Activated B cell treated with CpG ODN at 0.5 μM for 24 hours (primary cell): ENCODE measurements at regions not wholly inside any gene's neighbourhood (a gene's known extent, or its start where the extent isn't known, plus 50 kb on each side); places are given as distances from the start of the nearest gene placed in this dataset.
"Not testable (repeated sequence)": the region's sequence is repeated elsewhere in the genome, so short reads cannot be mapped to it uniquely, and the experiment has no call there.

Experiments
- ATAC-seq: fragments of 200-7000 bp; cut with Tn5 transposase; one replicate; pipeline ENCODE4 v1.10.0; 2021; ENCODE audit warnings: low read depth, mild to moderate bottlenecking, moderate library complexity
- CTCF ChIA-PET: fragments of 350-600 bp; sonication (Branson Sonifier 250); formaldehyde crosslinking; loops from one replicate; lab custom pipeline; 2021; ENCODE audit warnings: antibody characterized with exemption; lab: Charles Lee
- POLR2A ChIA-PET: fragments of 350-600 bp; sonication (Branson Sonifier 250); formaldehyde crosslinking; loops from one replicate; lab custom pipeline; 2021; ENCODE audit warnings: antibody characterized with exemption; lab: Charles Lee
- DNase-seq: peaks from one replicate; pipeline ENCODE4 v3.0.0; 2022
- H3K27ac Mint-ChIP-seq: one replicate; pipeline ENCODE4 v1.8.0; 2020; ENCODE audit warnings: mixed read lengths
- H3K27me3 Mint-ChIP-seq: one replicate; pipeline ENCODE4 v1.8.0; 2021; ENCODE audit warnings: mixed read lengths
- H3K36me3 Mint-ChIP-seq: one replicate; pipeline ENCODE4 v1.8.0; 2021; ENCODE audit warnings: low read depth, mixed read lengths
- H3K4me1 Mint-ChIP-seq: one replicate; pipeline ENCODE4 v1.8.0; 2021; ENCODE audit warnings: mixed read lengths
- H3K4me3 Mint-ChIP-seq: one replicate; pipeline ENCODE4 v1.8.0; 2020; ENCODE audit warnings: mild to moderate bottlenecking, mixed read lengths
- H3K9me3 Mint-ChIP-seq: one replicate; pipeline ENCODE4 v1.8.0; 2020; ENCODE audit warnings: mixed read lengths
- intact Hi-C: fragments of 100-400 bp; cut with micrococcal nuclease; formaldehyde crosslinking; loops from one replicate; pipeline ENCODE4 v1.15.1; 2024
- TF ChIP-seq, protein P1 (sequence below): fragments of 200-600 bp; IDR thresholded peaks from one replicate; pipeline ENCODE4 v1.8.0; 2022; ENCODE audit warnings: antibody characterized with exemption, mild to moderate bottlenecking

DNA sequence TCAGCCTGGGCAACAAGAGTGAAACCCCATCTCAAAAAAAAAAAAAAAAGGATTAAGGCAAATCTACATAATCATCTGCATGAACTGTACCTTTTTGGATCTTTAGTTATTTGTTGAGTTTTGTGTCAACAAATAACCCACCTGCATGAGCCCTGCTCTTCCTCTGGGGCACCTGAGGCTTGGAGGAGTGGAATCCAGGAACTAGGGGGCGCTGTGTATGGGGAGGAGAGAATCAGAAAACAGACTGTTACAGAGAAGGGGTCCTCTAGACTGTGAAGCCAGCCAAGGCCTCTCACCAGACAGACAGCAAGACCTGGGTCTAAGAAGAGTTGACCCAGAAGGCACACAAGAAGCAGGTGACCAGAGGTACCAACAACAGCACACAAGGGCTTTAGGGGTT lies 682.8 kb upstream of the NRP1 start:
- Mint-ChIP-seq H3K36me3 (no peaks in the 10 kb centered on the region), H3K4me1 (no peaks in the 10 kb centered on the region), H3K4me3 (no peak overlapping the region), H3K27ac (no peak overlapping the region), H3K27me3 (no peaks in the 10 kb centered on the region), H3K9me3 (peaks cover 6% of the 10 kb centered on the region)
- DNase-seq (no peak), ATAC-seq (no peak)
- ChIA-PET POLR2A (no interaction called here), CTCF (no interaction called here)
- TF ChIP-seq, protein P1, sequence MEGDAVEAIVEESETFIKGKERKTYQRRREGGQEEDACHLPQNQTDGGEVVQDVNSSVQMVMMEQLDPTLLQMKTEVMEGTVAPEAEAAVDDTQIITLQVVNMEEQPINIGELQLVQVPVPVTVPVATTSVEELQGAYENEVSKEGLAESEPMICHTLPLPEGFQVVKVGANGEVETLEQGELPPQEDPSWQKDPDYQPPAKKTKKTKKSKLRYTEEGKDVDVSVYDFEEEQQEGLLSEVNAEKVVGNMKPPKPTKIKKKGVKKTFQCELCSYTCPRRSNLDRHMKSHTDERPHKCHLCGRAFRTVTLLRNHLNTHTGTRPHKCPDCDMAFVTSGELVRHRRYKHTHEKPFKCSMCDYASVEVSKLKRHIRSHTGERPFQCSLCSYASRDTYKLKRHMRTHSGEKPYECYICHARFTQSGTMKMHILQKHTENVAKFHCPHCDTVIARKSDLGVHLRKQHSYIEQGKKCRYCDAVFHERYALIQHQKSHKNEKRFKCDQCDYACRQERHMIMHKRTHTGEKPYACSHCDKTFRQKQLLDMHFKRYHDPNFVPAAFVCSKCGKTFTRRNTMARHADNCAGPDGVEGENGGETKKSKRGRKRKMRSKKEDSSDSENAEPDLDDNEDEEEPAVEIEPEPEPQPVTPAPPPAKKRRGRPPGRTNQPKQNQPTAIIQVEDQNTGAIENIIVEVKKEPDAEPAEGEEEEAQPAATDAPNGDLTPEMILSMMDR: no peak
- intact Hi-C loops: no loop called here

DNA sequence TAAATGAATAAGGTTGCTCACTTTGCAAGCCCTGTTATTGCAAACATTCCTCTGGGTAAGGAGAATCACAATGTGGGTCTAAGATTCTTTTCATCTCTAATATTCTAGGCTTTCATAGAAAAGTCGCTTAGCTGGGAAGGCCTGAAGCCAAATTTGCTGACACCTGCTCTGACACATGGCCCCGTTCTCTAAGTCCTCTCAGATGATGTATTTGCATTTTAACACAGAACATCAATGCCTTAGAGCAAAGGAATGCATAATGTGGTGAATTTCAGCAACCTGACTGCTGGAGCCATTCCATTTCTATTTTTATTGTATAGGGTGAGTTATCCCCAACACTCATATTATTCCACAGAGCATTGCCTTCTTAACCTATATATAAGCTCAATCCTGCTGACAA lies 682.1 kb upstream of the NRP1 start:
- H3K27ac Mint-ChIP-seq: no peak overlapping the region
- peaks cover 6% of the 10 kb centered on the region for H3K9me3 Mint-ChIP-seq
- CTCF ChIA-PET: no interaction called here
- intact Hi-C loops: no loop called here
- H3K4me3 Mint-ChIP-seq: no peak overlapping the region
- H3K4me1 Mint-ChIP-seq: no peaks in the 10 kb centered on the region
- DNase-seq: no peak
- H3K27me3 Mint-ChIP-seq: no peaks in the 10 kb centered on the region
- no peaks in the 10 kb centered on the region for H3K36me3 Mint-ChIP-seq
- no peak for ATAC-seq
- TF ChIP-seq, protein P1: no peak
- POLR2A ChIA-PET: no interaction called here

DNA sequence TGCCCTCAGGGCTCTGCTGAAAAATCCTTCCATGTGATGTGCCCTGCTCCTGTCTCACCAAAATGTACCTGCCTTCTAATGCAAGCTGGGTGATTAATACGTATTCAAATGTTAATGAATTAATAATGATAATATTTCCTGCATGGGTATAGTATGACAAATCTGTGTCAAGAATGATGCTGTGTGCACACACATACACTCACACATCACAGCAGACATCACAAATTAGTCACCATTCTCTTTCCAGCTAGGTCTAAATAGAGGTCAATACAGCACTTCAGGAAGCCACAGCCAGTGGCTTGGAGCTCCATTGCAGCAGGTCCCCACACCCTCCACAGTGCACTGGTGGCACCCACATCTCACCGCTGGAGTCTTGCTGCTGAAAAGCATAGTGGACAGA lies 681.2 kb upstream of the NRP1 start:
- no peak overlapping the region for H3K4me3 Mint-ChIP-seq
- CTCF ChIA-PET: no interaction called here

DNA sequence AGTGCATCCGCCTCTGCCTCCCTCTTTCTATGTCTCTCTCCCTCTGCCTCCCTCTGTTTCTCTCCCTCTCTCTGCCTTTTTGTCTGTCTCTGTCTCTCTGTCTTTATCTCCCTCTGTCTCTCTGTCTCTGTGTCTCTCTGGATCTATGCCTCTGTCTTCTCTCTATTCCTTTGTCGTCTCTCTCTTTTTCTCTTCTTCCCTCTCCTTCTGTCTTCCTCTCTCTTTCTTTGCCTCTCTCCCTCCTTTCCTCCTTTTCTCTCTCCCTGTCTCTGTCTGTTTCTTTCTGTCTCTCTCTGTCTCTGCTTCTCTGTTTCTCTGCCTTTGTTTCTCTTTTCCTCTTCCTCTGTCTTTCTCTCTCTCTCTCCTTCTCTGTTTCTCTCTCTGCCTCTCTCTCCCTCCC lies 678.8 kb upstream of the NRP1 start:
- POLR2A ChIA-PET: no interaction called here
- TF ChIP-seq, protein P1: no peak
- Mint-ChIP-seq H3K9me3 (peaks cover 6% of the 10 kb centered on the region), H3K4me1 (no peaks in the 10 kb centered on the region), H3K27me3 (no peaks in the 10 kb centered on the region), H3K36me3 (no peaks in the 10 kb centered on the region), H3K4me3 (no peak overlapping the region), H3K27ac (no peak overlapping the region)
- intact Hi-C loops: no loop called here
- CTCF ChIA-PET: no interaction called here
- ATAC-seq (no peak), DNase-seq (no peak)

More for the DNA sequence above, 681.2 kb upstream of the NRP1 start:
- intact Hi-C loops: no loop called here
- ATAC-seq (no peak), DNase-seq (no peak)
- TF ChIP-seq, protein P1: no peak
- POLR2A ChIA-PET: no interaction called here
- no peaks in the 10 kb centered on the region for H3K36me3 Mint-ChIP-seq
- no peak overlapping the region for H3K27ac Mint-ChIP-seq
- peaks cover 6% of the 10 kb centered on the region for H3K9me3 Mint-ChIP-seq
- no peaks in the 10 kb centered on the region for H3K27me3 Mint-ChIP-seq
- H3K4me1 Mint-ChIP-seq: no peaks in the 10 kb centered on the region

DNA sequence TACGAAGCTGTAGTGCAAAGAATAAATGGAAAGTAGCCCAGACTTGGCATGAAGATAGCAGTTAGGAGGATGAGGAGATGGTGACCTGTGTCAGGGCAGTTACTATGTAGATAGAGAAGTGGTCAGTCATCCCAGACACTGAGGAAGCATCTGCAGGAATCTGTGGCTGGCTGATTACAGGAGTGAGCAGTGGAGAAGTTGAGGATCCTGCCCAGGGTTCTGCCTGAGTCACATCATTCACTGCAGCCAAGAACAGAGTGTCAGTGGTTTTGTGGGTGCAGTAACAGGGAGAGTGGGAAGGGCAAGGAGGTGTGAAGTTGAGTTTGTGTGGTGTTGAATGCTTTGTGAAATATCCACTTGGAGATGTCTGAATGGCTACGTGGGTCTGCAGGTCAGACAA lies 676.4 kb upstream of the NRP1 start:
- peaks cover under 1% of the 10 kb centered on the region for H3K9me3 Mint-ChIP-seq
- no peaks in the 10 kb centered on the region for H3K27me3 Mint-ChIP-seq
- H3K27ac Mint-ChIP-seq: no peak overlapping the region
- CTCF ChIA-PET: no interaction called here
- DNase-seq: no peak
- TF ChIP-seq, protein P1: no peak
- intact Hi-C loops: no loop called here
- H3K4me3 Mint-ChIP-seq: no peak overlapping the region
- POLR2A ChIA-PET: no interaction called here
- ATAC-seq: no peak
- no peaks in the 10 kb centered on the region for H3K36me3 Mint-ChIP-seq
- no peaks in the 10 kb centered on the region for H3K4me1 Mint-ChIP-seq

DNA sequence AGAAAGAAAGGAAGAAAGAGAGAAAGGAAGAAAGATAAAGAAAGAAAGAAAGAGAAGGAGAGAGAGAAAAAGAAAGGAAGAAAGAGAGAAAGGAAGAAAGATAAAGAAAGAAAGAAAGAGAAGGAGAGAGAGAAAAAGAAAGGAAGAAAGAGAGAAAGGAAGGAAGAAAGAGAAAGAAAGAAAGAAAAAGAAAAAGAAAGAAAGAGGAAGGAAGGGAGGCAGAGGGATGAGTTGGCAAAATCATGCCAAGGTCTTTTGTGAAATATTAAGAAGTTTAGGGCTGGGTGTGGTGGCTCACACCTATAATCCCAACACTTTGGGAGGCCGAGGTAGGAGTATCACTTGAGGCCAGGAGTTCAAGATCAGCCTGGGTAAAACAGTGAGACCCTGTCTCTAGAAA lies 675.8 kb upstream of the NRP1 start:
- H3K36me3 Mint-ChIP-seq, H3K9me3 Mint-ChIP-seq, H3K27ac Mint-ChIP-seq, ATAC-seq, H3K4me1 Mint-ChIP-seq, H3K4me3 Mint-ChIP-seq, intact Hi-C loops, CTCF ChIA-PET, POLR2A ChIA-PET, DNase-seq, H3K27me3 Mint-ChIP-seq: not testable (repeated sequence)
